HepG2 (cell line): ENCODE measurements at regions not wholly inside any gene's neighbourhood (a gene's known extent, or its start where the extent isn't known, plus 50 kb on each side); places are given as distances from the start of the nearest gene placed in this dataset.
A peak's percentile ranks its signal among the peaks of the same experiment; 100 is the strongest.

ENCODE experiments used
- ATAC-seq: fragments of 200-7000 bp; cut with Tn5 transposase; 3 replicates; pipeline ENCODE4 v1.9.1; 2020; ENCODE audit warnings: mild to moderate bottlenecking, moderate library complexity
- BruUV-seq: library from RNA; stranded (reverse); fragments of 400-500 nt; replicated peaks from 2 replicates; lab custom pipeline; 2021; lab: Mats Ljungman, UMichigan
- CTCF ChIA-PET: fragments of 300-600 bp; formaldehyde crosslinking; extraction: SDS; loops from one replicate; lab custom pipeline; 2021; ENCODE audit warnings: low total read pairs, inconsistent platforms, low intra/inter-chr PET ratio; lab: Yijun Ruan, JAX
- POLR2A ChIA-PET: fragments of 350-600 bp; sonication (Branson Sonifier 250); formaldehyde crosslinking; loops from one replicate; lab custom pipeline; 2020; ENCODE audit warnings: antibody characterized with exemption, inconsistent platforms; lab: Yijun Ruan, JAX
- DNase-seq: peaks from one replicate; pipeline ENCODE4 v3.0.0-alpha.2; 2015; ENCODE audit warnings: low spot score
- FAIRE-seq: peaks from 3 replicates; lab custom pipeline; 2011; peaks lifted over from hg19 to GRCh38; lab: Jason Lieb, UNC
- H2AFZ ChIP-seq: one replicate; pipeline ENCODE4 v1.6.1; 2011; ENCODE audit warnings: low read length, inconsistent platforms
- H3K27ac ChIP-seq: fragments of 300-600 bp; 3 replicates; pipeline ENCODE4 v1.8.0; 2011; ENCODE audit warnings: mixed run types, mild to moderate bottlenecking, mixed read lengths, low read length, inconsistent platforms; ENCODE audit not compliant: insufficient read depth; ENCODE audit errors: extremely low read length
- H3K27me3 ChIP-seq, 2 experiments: fragments of 200-600 bp in 1 of 2; 2 replicates in 1 of 2; 3 replicates in 1 of 2; pipeline versions ENCODE4 v1.6.0 to v1.8.0; 2011; ENCODE audit warnings: low read length in 2 of 2, mild to moderate bottlenecking in 2 of 2, moderate library complexity in 2 of 2, inconsistent platforms in 1 of 2; ENCODE audit not compliant: insufficient read depth in 2 of 2, control insufficient read depth in 1 of 2
- H3K36me3 ChIP-seq, 2 experiments: fragments of 200-600 bp in 1 of 2; replicated peaks in 1 of 2; 2 replicates in 1 of 2; 3 replicates in 1 of 2; pipeline versions ENCODE4 v1.5.1 to v1.8.0; 2011; ENCODE audit warnings: low read length in 2 of 2, inconsistent platforms in 1 of 2; ENCODE audit not compliant: insufficient read depth in 2 of 2, control insufficient read depth in 1 of 2
- H3K4me1 ChIP-seq: 2 replicates; pipeline ENCODE4 v1.5.1; 2012; ENCODE audit warnings: low read length, inconsistent platforms; ENCODE audit not compliant: insufficient read depth
- H3K4me2 ChIP-seq: 2 replicates; pipeline ENCODE4 v1.6.0; 2011; ENCODE audit warnings: low read depth, low read length, inconsistent platforms
- H3K4me3 ChIP-seq, 3 experiments: fragments of 200-600 bp in 1 of 3; sonication (generic), shearing (Covaris generic) in 1 of 3; replicated peaks in 1 of 3; 2 replicates each; pipeline ENCODE4 v1.5.1; 2011 to 2016; ENCODE audit warnings: low read length in 3 of 3, inconsistent platforms in 2 of 3, low read depth in 2 of 3, mild to moderate bottlenecking in 2 of 3, control low read depth in 1 of 3, mixed read lengths in 1 of 3; ENCODE audit not compliant: insufficient read depth in 1 of 3
- H3K79me2 ChIP-seq: one replicate; pipeline ENCODE4 v1.6.1; 2011; ENCODE audit warnings: low read length, inconsistent platforms; ENCODE audit not compliant: insufficient read depth
- H3K9ac ChIP-seq: 2 replicates; pipeline ENCODE4 v1.6.0; 2011; ENCODE audit warnings: mild to moderate bottlenecking, low read depth, low read length, inconsistent platforms; ENCODE audit not compliant: insufficient read depth
- H3K9me3 ChIP-seq: 2 replicates; pipeline ENCODE4 v1.5.1; 2012; ENCODE audit warnings: mild to moderate bottlenecking, low read length
- H4K20me1 ChIP-seq: 2 replicates; pipeline ENCODE4 v1.6.0; 2011; ENCODE audit warnings: inconsistent platforms, mild to moderate bottlenecking, low read length, moderate library complexity; ENCODE audit not compliant: insufficient read depth
- HNF4A ChIP-seq: sonication (generic); formaldehyde crosslinking; IDR thresholded peaks from 2 replicates; pipeline ENCODE4 v1.4.0; 2020; ENCODE audit warnings: missing genetic modification reagents
- NR2F1 ChIP-seq, 2 experiments: fragments of 450-650 bp in 1 of 2; formaldehyde crosslinking in 1 of 2; IDR thresholded peaks; 2 replicates each; pipeline versions ENCODE4 v1.5.0 to v1.6.1; 2016 to 2020; ENCODE audit warnings: mild to moderate bottlenecking in 1 of 2, missing compliant biosample characterization in 1 of 2, missing genetic modification reagents in 1 of 2, moderate library complexity in 1 of 2
- ZFYVE20 ChIP-seq: sonication (generic); formaldehyde crosslinking; IDR thresholded peaks from 2 replicates; pipeline ENCODE4 v1.8.0; 2023; ENCODE audit warnings: low read depth, mild to moderate bottlenecking, moderate library complexity, missing genetic modification reagents, borderline replicate concordance
- ZNF121 ChIP-seq: sonication (generic); formaldehyde crosslinking; IDR thresholded peaks from 2 replicates; pipeline ENCODE4 v1.5.0; 2020; ENCODE audit warnings: mild to moderate bottlenecking, missing genetic modification reagents
- ZNF7 ChIP-seq: IDR thresholded peaks from 2 replicates; pipeline ENCODE4 v1.6.1; 2016; ENCODE audit warnings: missing biosample characterization, missing genetic modification reagents
- ZNF782 ChIP-seq: sonication (generic); formaldehyde crosslinking; IDR thresholded peaks from 2 replicates; pipeline ENCODE4 v1.4.0; 2020; ENCODE audit warnings: missing genetic modification reagents, mild to moderate bottlenecking, borderline replicate concordance
- ZNF816 ChIP-seq: sonication (generic); formaldehyde crosslinking; IDR thresholded peaks from 2 replicates; pipeline ENCODE4 v1.8.0; 2022; ENCODE audit warnings: missing genetic modification reagents, mild to moderate bottlenecking, borderline replicate concordance
- ZNF891 ChIP-seq: sonication (generic); formaldehyde crosslinking; IDR thresholded peaks from 2 replicates; pipeline ENCODE4 v1.5.0; 2020; ENCODE audit warnings: mild to moderate bottlenecking, missing genetic modification reagents
- WGBS: methylation state at CpG from one replicate; pipeline ENCODE4 v1.1.6; 2017; ENCODE audit warnings: low lambda C conversion rate; 5-methylcytosine and 5-hydroxymethylcytosine counted together
- in situ Hi-C: cut with HindIII; loops from 2 replicates; pipeline ENCODE4 v1.10.0; 2017; ENCODE audit warnings: low pct_unique_long_range_greater_than_20kb; ENCODE audit not compliant: extremely low pct_ligation_motif_present
- intact Hi-C: fragments of 100-400 bp; cut with micrococcal nuclease; formaldehyde crosslinking; loops from one replicate; pipeline ENCODE4 v1.10.0; 2022; ENCODE audit not compliant: unreplicated experiment
- TF ChIP-seq, protein P1 (sequence below): sonication (generic); formaldehyde crosslinking; IDR thresholded peaks from 2 replicates; pipeline ENCODE4 v1.4.0; 2020; ENCODE audit warnings: mild to moderate bottlenecking, missing genetic modification reagents, borderline replicate concordance
- TF ChIP-seq, protein P2 (sequence below): sonication (generic); formaldehyde crosslinking; IDR thresholded peaks from 2 replicates; pipeline ENCODE4 v1.4.0; 2020; ENCODE audit warnings: mild to moderate bottlenecking, low read depth, missing genetic modification reagents
- TF ChIP-seq, protein P3 (sequence below): sonication (generic); formaldehyde crosslinking; IDR thresholded peaks from 2 replicates; pipeline ENCODE4 v1.4.0; 2020; ENCODE audit warnings: missing genetic modification reagents
- TF ChIP-seq, protein P4 (sequence below): IDR thresholded peaks from 2 replicates; pipeline ENCODE4 v1.4.0; 2020; ENCODE audit warnings: mild to moderate bottlenecking, missing genetic modification reagents

DNA sequence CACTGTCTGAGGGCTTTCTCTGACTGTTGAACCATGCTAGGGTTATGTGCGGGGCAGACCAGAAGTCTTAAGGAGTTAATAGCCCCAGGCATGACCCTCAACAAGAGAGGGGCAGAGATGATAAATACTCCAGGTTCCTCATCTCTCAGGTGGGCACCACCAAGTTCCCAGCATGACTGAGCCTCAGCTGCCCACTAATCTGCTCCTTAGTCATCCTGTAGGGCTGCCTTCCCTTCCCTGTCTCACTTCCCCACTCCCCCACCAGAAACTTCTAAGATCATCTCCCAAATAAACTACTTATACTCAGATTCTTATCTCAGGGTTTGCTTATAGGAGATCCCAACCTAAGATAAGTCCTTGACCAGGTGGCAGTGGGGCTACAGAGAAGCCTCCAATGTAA lies 101.7 kb upstream of the PRNP start (continued):
- TF ChIP-seq, protein P1, sequence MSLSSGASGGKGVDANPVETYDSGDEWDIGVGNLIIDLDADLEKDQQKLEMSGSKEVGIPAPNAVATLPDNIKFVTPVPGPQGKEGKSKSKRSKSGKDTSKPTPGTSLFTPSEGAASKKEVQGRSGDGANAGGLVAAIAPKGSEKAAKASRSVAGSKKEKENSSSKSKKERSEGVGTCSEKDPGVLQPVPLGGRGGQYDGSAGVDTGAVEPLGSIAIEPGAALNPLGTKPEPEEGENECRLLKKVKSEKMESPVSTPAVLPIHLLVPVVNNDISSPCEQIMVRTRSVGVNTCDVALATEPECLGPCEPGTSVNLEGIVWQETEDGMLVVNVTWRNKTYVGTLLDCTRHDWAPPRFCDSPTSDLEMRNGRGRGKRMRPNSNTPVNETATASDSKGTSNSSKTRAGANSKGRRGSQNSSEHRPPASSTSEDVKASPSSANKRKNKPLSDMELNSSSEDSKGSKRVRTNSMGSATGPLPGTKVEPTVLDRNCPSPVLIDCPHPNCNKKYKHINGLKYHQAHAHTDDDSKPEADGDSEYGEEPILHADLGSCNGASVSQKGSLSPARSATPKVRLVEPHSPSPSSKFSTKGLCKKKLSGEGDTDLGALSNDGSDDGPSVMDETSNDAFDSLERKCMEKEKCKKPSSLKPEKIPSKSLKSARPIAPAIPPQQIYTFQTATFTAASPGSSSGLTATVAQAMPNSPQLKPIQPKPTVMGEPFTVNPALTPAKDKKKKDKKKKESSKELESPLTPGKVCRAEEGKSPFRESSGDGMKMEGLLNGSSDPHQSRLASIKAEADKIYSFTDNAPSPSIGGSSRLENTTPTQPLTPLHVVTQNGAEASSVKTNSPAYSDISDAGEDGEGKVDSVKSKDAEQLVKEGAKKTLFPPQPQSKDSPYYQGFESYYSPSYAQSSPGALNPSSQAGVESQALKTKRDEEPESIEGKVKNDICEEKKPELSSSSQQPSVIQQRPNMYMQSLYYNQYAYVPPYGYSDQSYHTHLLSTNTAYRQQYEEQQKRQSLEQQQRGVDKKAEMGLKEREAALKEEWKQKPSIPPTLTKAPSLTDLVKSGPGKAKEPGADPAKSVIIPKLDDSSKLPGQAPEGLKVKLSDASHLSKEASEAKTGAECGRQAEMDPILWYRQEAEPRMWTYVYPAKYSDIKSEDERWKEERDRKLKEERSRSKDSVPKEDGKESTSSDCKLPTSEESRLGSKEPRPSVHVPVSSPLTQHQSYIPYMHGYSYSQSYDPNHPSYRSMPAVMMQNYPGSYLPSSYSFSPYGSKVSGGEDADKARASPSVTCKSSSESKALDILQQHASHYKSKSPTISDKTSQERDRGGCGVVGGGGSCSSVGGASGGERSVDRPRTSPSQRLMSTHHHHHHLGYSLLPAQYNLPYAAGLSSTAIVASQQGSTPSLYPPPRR, result no peak
- TF ChIP-seq ZNF782, result no peak

DNA sequence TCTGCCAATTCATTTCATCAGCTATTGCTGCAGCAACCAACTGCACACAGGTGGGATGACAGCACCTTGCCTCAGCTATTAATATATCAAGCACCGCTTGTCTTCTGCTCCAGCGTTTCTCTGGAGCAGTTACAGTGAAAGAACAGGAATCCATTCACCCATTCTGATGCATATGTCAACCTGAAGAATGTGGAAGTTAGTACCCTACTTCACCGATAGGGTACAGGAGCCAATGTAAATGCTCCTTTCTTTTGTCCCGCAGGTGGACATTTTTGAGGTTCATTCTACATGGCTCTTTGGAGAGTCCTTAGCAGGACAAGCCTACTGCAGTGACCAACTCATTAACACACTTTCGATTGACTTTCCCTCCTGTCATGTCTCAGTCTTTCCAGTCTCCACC lies 104.4 kb upstream of the PRNP start:
- Histone ChIP-seq H4K20me1 (no peaks in the 10 kb centered on the region), H3K9ac (no peak overlapping the region), H3K27me3 (peaks cover under 1 to 2% of the 10 kb centered on the region in 2 experiments; a peak in 1 of 5 replicates), H3K36me3 (no peaks in the 10 kb centered on the region), H3K27ac (no peak overlapping the region), H2AFZ (no peak overlapping the region), H3K4me2 (no peak overlapping the region), H3K4me3 (no peak overlapping the region), H3K9me3 (no peaks in the 10 kb centered on the region), H3K79me2 (no peaks in the 10 kb centered on the region), H3K4me1 (no peaks in the 10 kb centered on the region)
- DNase-seq (no peak), FAIRE-seq (no peak), ATAC-seq (peak; percentile 54; the same call in 2 of the 3 replicates)
- ChIA-PET POLR2A (no interaction called here), CTCF (no interaction called here)
- intact Hi-C loops (no loop called here), in situ Hi-C loops (no loop called here)
- WGBS, result 7% methylated on average over 5 of the region's 5 CpGs
- no TSS peak for BruUV-seq
- TF ChIP-seq, protein P2, sequence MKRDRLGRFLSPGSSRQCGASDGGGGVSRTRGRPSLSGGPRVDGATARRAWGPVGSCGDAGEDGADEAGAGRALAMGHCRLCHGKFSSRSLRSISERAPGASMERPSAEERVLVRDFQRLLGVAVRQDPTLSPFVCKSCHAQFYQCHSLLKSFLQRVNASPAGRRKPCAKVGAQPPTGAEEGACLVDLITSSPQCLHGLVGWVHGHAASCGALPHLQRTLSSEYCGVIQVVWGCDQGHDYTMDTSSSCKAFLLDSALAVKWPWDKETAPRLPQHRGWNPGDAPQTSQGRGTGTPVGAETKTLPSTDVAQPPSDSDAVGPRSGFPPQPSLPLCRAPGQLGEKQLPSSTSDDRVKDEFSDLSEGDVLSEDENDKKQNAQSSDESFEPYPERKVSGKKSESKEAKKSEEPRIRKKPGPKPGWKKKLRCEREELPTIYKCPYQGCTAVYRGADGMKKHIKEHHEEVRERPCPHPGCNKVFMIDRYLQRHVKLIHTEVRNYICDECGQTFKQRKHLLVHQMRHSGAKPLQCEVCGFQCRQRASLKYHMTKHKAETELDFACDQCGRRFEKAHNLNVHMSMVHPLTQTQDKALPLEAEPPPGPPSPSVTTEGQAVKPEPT (CRISPR knock-in tag), result no peak
- no peak for TF ChIP-seq ZNF121
- TF ChIP-seq ZNF891 (CRISPR knock-in tag), result no peak
- TF ChIP-seq ZNF816 (CRISPR knock-in tag), result no peak
- TF ChIP-seq ZNF7 (CRISPR knock-in tag), result no peak
- TF ChIP-seq HNF4A, result no peak
- TF ChIP-seq NR2F1 (CRISPR knock-in tag; IDR thresholded peaks at IDR 0.05), result no peak
- TF ChIP-seq, protein P3, sequence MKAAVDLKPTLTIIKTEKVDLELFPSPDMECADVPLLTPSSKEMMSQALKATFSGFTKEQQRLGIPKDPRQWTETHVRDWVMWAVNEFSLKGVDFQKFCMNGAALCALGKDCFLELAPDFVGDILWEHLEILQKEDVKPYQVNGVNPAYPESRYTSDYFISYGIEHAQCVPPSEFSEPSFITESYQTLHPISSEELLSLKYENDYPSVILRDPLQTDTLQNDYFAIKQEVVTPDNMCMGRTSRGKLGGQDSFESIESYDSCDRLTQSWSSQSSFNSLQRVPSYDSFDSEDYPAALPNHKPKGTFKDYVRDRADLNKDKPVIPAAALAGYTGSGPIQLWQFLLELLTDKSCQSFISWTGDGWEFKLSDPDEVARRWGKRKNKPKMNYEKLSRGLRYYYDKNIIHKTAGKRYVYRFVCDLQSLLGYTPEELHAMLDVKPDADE (CRISPR knock-in tag), result no peak
- TF ChIP-seq ZFYVE20 (CRISPR knock-in tag), result no peak
- TF ChIP-seq, protein P4, sequence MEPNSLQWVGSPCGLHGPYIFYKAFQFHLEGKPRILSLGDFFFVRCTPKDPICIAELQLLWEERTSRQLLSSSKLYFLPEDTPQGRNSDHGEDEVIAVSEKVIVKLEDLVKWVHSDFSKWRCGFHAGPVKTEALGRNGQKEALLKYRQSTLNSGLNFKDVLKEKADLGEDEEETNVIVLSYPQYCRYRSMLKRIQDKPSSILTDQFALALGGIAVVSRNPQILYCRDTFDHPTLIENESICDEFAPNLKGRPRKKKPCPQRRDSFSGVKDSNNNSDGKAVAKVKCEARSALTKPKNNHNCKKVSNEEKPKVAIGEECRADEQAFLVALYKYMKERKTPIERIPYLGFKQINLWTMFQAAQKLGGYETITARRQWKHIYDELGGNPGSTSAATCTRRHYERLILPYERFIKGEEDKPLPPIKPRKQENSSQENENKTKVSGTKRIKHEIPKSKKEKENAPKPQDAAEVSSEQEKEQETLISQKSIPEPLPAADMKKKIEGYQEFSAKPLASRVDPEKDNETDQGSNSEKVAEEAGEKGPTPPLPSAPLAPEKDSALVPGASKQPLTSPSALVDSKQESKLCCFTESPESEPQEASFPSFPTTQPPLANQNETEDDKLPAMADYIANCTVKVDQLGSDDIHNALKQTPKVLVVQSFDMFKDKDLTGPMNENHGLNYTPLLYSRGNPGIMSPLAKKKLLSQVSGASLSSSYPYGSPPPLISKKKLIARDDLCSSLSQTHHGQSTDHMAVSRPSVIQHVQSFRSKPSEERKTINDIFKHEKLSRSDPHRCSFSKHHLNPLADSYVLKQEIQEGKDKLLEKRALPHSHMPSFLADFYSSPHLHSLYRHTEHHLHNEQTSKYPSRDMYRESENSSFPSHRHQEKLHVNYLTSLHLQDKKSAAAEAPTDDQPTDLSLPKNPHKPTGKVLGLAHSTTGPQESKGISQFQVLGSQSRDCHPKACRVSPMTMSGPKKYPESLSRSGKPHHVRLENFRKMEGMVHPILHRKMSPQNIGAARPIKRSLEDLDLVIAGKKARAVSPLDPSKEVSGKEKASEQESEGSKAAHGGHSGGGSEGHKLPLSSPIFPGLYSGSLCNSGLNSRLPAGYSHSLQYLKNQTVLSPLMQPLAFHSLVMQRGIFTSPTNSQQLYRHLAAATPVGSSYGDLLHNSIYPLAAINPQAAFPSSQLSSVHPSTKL (CRISPR knock-in tag), result no peak
